ENCODE measurements at regions not wholly inside any gene's neighbourhood (a gene's known extent, or its start where the extent isn't known, plus 50 kb on each side); places are given as distances from the start of the nearest gene placed in this dataset.
"Not testable (repeated sequence)": the region's sequence is repeated elsewhere in the genome, so short reads cannot be mapped to it uniquely, and the experiment has no call there.

GRCh38 chr9:18052060-18052459, 421.9 kb upstream of the ADAMTSL1 start:
- DNase-seq (ENCODE audit: low read depth), result no peak
- in situ Hi-C loops (cut with HindIII; ENCODE audit: low pct_unique_long_range_greater_than_20kb, low sequenced_read_pairs), result no loop called here

GRCh38 chr9:18056269-18056992, 417.5 kb upstream of the ADAMTSL1 start:
- in situ Hi-C loops (cut with HindIII; ENCODE audit: low pct_unique_long_range_greater_than_20kb, low sequenced_read_pairs), result no loop called here
- no peak for DNase-seq (ENCODE audit: low read depth)

- no peak for DNase-seq (ENCODE audit: low read depth)
- in situ Hi-C loops (cut with HindIII; ENCODE audit: low pct_unique_long_range_greater_than_20kb, low sequenced_read_pairs), result no loop called here
Observed at GRCh38 chr9:18056993-18057369, 417.0 kb upstream of the ADAMTSL1 start.

- in situ Hi-C loops (cut with HindIII; ENCODE audit: low pct_unique_long_range_greater_than_20kb, low sequenced_read_pairs), result no loop called here
- no peak for DNase-seq (ENCODE audit: low read depth)
Observed at GRCh38 chr9:18058564-18059442, 415.1 kb upstream of the ADAMTSL1 start.

- no peak for DNase-seq (ENCODE audit: low read depth)
- in situ Hi-C loops (cut with HindIII; ENCODE audit: low pct_unique_long_range_greater_than_20kb, low sequenced_read_pairs), result no loop called here
Observed at GRCh38 chr9:18059447-18059846, 414.5 kb upstream of the ADAMTSL1 start.

- no peak for DNase-seq (ENCODE audit: low read depth)
- in situ Hi-C loops (cut with HindIII; ENCODE audit: low pct_unique_long_range_greater_than_20kb, low sequenced_read_pairs), result no loop called here
Observed at GRCh38 chr9:18060269-18060934, 413.6 kb upstream of the ADAMTSL1 start.

GRCh38 chr9:18061332-18061731, 412.6 kb upstream of the ADAMTSL1 start:
- in situ Hi-C loops (cut with HindIII; ENCODE audit: low pct_unique_long_range_greater_than_20kb, low sequenced_read_pairs), result no loop called here
- DNase-seq (ENCODE audit: low read depth), result no peak

GRCh38 chr9:18061856-18062255, 412.1 kb upstream of the ADAMTSL1 start:
- no peak for DNase-seq (ENCODE audit: low read depth)
- in situ Hi-C loops (cut with HindIII; ENCODE audit: low pct_unique_long_range_greater_than_20kb, low sequenced_read_pairs), result no loop called here

- DNase-seq (ENCODE audit: low read depth), result no peak
- in situ Hi-C loops (cut with HindIII; ENCODE audit: low pct_unique_long_range_greater_than_20kb, low sequenced_read_pairs), result no loop called here
Observed at GRCh38 chr9:18063856-18064390, 410.0 kb upstream of the ADAMTSL1 start.

GRCh38 chr9:18066608-18067007, 407.3 kb upstream of the ADAMTSL1 start:
- in situ Hi-C loops (cut with HindIII; ENCODE audit: low pct_unique_long_range_greater_than_20kb, low sequenced_read_pairs); DNase-seq (ENCODE audit: low read depth): not testable (repeated sequence)

GRCh38 chr9:18067548-18068120, 406.3 kb upstream of the ADAMTSL1 start:
- no peak for DNase-seq (ENCODE audit: low read depth)
- in situ Hi-C loops (cut with HindIII; ENCODE audit: low pct_unique_long_range_greater_than_20kb, low sequenced_read_pairs), result no loop called here

GRCh38 chr9:18068900-18069299, 405.1 kb upstream of the ADAMTSL1 start:
- in situ Hi-C loops (cut with HindIII; ENCODE audit: low pct_unique_long_range_greater_than_20kb, low sequenced_read_pairs), result no loop called here
- DNase-seq (ENCODE audit: low read depth), result no peak

GRCh38 chr9:18071651-18072060, 402.3 kb upstream of the ADAMTSL1 start:
- in situ Hi-C loops (cut with HindIII; ENCODE audit: low pct_unique_long_range_greater_than_20kb, low sequenced_read_pairs), result no loop called here
- DNase-seq (ENCODE audit: low read depth), result no peak

- in situ Hi-C loops (cut with HindIII; ENCODE audit: low pct_unique_long_range_greater_than_20kb, low sequenced_read_pairs), result no loop called here
- DNase-seq (ENCODE audit: low read depth), result no peak
Observed at GRCh38 chr9:18073002-18073401, 401.0 kb upstream of the ADAMTSL1 start.

GRCh38 chr9:18074041-18074440, 399.9 kb upstream of the ADAMTSL1 start:
- no peak for DNase-seq (ENCODE audit: low read depth)
- in situ Hi-C loops (cut with HindIII; ENCODE audit: low pct_unique_long_range_greater_than_20kb, low sequenced_read_pairs), result no loop called here

GRCh38 chr9:18075253-18075952, 398.6 kb upstream of the ADAMTSL1 start:
- in situ Hi-C loops (cut with HindIII; ENCODE audit: low pct_unique_long_range_greater_than_20kb, low sequenced_read_pairs), result no loop called here
- DNase-seq (ENCODE audit: low read depth), result no peak

- in situ Hi-C loops (cut with HindIII; ENCODE audit: low pct_unique_long_range_greater_than_20kb, low sequenced_read_pairs), result no loop called here
- DNase-seq (ENCODE audit: low read depth), result no peak
Observed at GRCh38 chr9:18077941-18078678, 395.8 kb upstream of the ADAMTSL1 start.
